GM21529 (cell line): ENCODE measurements at regions not wholly inside any gene's neighbourhood (a gene's known extent, or its start where the extent isn't known, plus 50 kb on each side); places are given as distances from the start of the nearest gene placed in this dataset.
"Not testable (repeated sequence)": the region's sequence is repeated elsewhere in the genome, so short reads cannot be mapped to it uniquely, and the experiment has no call there.

Source experiments
- ATAC-seq: cut with Tn5 transposase; IDR thresholded peaks from one replicate; pipeline ENCODE4 v1.9.1; 2021; ENCODE audit not compliant: unreplicated experiment

DNA sequence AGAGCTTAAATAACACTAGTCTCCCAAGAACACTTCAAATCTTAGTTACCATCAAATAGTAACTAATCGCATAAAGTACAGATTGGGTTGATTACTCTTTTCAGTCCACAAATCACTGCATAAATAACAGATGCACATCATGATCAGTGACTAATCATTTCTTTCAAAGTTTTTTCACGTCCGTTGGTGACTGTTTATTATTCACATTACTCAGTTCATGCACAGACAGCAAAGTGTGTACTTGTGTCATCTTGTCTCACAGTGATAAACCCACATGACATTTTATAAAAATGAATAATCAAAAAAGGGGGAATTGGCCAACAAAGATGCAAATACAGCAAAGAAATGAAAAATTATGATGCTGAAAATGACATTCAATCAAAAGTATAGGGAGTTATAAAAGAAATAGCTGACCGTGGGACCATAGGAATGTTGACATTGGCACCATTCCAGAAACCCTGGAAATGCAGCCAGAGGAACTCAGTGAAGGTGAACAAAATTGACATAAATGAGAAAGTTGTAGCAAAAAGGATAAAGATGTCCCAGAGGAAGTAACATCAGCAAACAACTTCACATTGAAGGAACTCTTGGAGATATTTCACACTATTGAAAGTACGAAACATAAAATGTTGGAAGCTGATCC lies 161.5 kb downstream of the SOX3 start:
- no peak for ATAC-seq

DNA sequence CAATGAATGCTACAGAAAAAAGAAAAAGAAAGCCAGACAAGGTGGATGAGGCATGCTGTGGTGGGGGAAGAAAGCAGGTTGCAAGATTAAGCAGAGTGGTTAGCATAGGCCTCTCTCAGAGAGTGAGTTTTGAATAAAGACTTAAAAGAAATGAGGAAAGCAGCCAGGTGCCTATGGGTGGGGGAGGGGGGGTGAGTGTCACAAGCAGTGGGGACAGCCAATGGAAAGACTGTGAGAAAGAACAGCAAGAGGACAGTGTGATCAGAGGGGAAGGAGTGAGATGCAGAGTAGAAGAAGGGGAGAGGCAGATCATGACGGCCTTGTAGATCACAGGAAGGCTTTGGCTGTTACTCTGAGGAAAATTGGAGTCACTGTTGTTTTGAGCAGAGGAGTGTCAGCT lies 162.5 kb downstream of the SOX3 start:
- ATAC-seq = no peak

DNA sequence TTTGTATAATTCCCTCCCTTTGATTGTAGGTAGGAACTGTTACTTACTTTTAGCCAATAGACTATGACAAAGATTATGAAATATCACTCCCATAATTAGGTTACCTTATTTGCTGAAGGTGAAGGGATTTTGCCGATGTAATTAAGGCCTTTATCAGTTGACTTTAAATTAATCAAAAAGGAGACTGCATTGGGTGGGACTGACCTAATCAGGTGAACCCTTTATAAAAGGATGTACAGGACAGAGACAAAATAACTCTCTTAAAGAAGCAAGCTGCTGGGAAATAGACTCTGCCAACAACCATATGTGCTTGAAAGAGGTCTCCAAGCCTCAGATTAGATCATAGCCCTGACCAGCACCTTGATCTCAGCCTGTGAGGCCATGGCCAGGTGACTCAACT lies 167.6 kb downstream of the SOX3 start:
- ATAC-seq = no peak

GRCh38 chrX:140318296-140318695 lies 186.6 kb downstream of the SOX3 start:
- ATAC-seq = no peak

DNA sequence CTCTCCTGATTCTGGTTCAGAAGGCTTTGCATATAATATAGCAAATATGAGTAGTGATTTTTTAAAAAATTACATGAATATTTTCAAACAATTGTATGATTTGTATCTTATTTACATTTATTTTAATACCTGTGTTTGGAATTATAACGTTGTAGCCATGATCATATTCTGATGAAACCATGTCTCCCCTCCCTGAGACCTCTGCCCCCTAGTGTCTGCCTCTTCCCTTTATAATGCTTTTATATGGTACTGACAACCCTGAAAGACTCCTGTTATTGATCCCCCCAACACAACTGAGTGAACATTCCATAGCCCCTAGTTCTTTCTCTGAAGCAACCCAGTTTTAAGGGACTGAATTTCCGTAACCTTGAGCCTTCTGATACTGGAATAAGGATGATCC lies 187.4 kb downstream of the SOX3 start:
- no peak for ATAC-seq

GRCh38 chrX:140298960-140299825 lies 205.7 kb downstream of the SOX3 start:
- ATAC-seq = no peak

DNA sequence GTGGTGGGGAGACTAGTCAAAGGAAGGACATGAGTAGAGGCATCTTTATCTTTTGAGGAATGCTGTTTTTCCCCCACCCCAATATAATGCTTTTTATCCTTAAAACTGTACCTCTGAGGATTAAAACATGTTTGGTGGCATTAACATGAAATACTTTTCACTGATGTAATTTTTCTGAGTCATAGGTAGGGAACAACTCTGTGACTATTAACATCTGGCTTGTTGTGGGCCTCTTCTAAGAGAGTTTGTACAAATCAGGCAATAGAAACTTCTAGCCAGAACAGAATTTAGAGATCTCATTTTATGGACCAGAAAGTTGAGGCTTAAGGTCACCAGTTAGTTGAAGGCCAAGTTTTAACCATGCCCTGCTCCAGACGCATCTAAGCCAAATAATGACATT lies 207.6 kb downstream of the SOX3 start:
- ATAC-seq = no peak

GRCh38 chrX:140292961-140293360 lies 211.9 kb downstream of the SOX3 start:
- ATAC-seq = no peak

GRCh38 chrX:140292188-140292587 lies 212.7 kb downstream of the SOX3 start:
- ATAC-seq = no peak

DNA sequence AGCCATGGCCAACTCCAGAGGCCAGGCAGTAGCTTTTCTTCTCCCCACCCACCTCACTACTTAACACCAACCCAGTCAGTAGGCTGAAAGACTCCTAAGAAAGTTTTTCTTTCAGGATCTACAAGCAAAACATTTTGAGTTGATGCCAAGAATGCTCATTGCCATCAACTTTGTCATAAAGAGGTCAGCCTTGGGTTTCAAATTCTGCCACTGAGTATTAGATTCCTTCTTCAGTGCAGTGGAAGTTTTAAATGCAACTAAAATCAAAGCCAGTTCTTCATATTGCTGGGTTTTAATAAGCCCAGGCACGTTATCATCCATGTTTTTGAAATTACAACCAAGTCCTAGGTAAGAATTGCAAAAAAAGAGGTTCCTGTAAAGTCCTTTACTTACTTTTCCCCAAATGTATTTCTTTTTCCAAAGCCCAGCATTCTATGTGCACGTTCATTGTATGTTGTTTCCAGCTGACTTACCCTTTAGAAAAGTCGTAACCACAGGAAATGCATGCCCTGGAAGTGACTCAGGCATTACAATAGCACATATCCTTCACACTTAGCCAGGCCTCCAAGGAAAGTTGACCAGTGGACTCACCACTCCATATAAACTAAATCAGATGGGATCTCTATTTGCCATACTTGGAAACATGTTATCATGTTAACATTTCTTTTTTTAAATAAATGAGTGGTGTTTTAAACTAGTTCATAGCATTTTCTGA lies 229.9 kb downstream of the SOX3 start:
- ATAC-seq = no peak

- no peak for ATAC-seq
These were observed 230.9 kb downstream of the SOX3 start for GRCh38 chrX:140273921-140274320.

DNA sequence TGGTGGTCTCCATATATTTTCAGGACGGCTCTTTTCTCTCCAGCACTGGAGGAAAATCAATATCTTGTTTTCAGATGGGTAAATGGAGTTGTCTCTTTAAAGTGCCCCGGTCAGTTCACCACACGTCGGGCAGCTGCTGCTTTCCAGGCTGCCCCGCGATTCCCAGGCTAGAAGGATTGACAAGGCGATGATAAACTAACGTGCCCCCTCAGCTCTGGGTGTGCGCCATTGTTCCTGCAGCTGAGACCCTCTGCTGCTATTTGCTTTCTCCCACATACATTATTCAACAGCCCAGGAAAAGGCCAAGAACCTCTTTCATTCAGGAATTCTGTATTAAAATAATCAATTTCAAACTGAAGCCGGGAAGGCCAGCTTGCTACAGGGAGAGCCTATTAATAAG lies 254.5 kb downstream of the SOX3 start:
- ATAC-seq = no peak

- no peak for ATAC-seq
These were observed 255.8 kb downstream of the SOX3 start for GRCh38 chrX:140249088-140249487.

GRCh38 chrX:140229191-140229590 lies 263.9 kb upstream of the CXorf66 start:
- no peak for ATAC-seq

- ATAC-seq = not testable (repeated sequence)
These were observed 260.7 kb upstream of the CXorf66 start for GRCh38 chrX:140226037-140226436.

- ATAC-seq = not testable (repeated sequence)
These were observed 250.6 kb upstream of the CXorf66 start for GRCh38 chrX:140215894-140216293.

DNA sequence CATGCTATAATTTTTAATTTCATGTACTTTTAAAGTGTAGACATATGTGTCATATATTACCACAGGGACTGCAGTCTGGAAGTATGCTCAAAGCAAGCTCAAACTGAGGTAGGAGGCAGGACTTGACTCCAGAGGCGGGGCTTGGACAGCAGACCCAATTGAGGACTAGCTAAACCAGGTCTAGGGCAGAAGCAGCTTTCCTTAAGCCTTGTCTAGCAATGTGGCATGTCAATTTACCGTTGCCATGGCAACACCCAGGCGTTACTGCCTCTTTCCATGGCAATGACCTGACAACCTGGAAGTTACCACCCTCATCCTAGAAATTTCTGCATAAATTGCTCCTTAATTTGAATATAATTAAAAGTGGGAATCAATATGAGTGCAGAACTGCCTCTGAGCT lies 249.2 kb upstream of the CXorf66 start:
- ATAC-seq = not testable (repeated sequence)

- ATAC-seq = no peak
These were observed 241.3 kb upstream of the CXorf66 start for GRCh38 chrX:140206657-140207056.

DNA sequence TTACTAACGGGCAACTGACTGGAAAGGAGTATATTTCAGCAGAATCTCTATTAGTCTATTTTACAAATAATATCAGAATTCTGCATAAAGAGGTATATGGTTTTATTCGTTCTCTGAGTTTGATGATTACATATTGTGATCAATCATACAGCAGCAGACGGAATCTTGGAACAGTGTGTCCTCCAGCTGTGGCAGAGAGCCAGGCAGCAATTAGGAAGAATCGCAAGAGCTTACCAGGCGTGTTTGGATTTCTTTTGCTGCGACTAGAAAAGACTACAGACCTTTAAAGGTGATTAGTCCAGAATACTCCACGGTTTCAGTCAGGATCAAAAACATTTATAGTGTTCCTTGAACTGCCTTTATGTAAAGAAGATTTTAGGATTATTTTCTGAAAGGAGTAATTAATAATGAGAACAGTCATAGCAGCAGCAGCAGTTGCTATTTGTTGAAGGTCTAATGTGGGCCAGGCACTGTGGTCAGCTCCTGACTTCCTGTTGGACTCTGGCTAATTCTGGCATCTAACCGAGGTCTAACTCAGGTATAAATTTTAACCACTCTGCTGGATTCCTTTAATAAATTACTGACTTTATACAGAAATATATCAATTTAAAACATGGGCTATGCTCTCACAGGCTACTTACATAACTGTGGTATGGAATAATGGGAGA lies 225.3 kb upstream of the CXorf66 start:
- no peak for ATAC-seq

DNA sequence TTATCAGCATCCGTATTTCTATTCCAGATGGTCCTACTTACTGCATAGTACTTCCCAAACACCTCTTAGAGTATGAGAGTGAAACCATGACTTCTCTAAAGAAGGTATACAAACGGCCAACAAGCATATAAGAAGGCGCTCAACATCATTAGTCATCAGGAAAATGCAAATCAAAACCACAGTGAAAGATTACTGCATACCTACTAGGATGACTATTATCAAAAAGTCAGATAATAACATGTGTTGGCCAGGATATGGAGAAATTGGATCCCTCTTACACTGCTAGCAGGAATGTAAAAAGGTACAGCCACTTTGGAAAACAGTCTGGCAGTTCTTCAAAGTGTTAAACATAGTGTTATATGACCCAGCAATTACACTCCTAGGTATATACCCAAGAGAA lies 215.3 kb upstream of the CXorf66 start:
- no peak for ATAC-seq

- ATAC-seq = no peak
These were observed 212.5 kb upstream of the CXorf66 start for GRCh38 chrX:140177821-140178220.
